ENCODE measurements at regions not wholly inside any gene's neighbourhood (a gene's known extent, or its start where the extent isn't known, plus 50 kb on each side); places are given as distances from the start of the nearest gene placed in this dataset.

- DNase-seq: no peak
These were observed 115.0 kb downstream of the RIPK4 start for GRCh38 chr21:41651830-41652229.

- no peak for DNase-seq
These were observed 115.4 kb downstream of the RIPK4 start for GRCh38 chr21:41651406-41651805.

- DNase-seq: no peak
These were observed 116.2 kb downstream of the RIPK4 start for GRCh38 chr21:41650526-41651145.

GRCh38 chr21:41648591-41649031, 118.2 kb downstream of the RIPK4 start:
- DNase-seq: no peak

GRCh38 chr21:41647806-41648561, 118.9 kb downstream of the RIPK4 start:
- DNase-seq: no peak

- no peak for DNase-seq
These were observed 123.4 kb downstream of the RIPK4 start for GRCh38 chr21:41643246-41643966.

GRCh38 chr21:41641821-41642701, 124.8 kb downstream of the RIPK4 start:
- DNase-seq: no peak

- no peak for DNase-seq
These were observed 125.4 kb downstream of the RIPK4 start for GRCh38 chr21:41641510-41641815.

GRCh38 chr21:41640748-41641509, 125.9 kb downstream of the RIPK4 start:
- no peak for DNase-seq

GRCh38 chr21:41639766-41640165, 127.1 kb downstream of the RIPK4 start:
- no peak for DNase-seq

GRCh38 chr21:41639336-41639735, 127.5 kb downstream of the RIPK4 start:
- no peak for DNase-seq

- DNase-seq: no peak
These were observed 128.6 kb downstream of the RIPK4 start for GRCh38 chr21:41638201-41638790.

- peak; percentile 51 for DNase-seq
These were observed 129.0 kb upstream of the TMPRSS2 start for GRCh38 chr21:41636636-41637630.

GRCh38 chr21:41635874-41636273, 127.9 kb upstream of the TMPRSS2 start:
- no peak for DNase-seq

GRCh38 chr21:41634858-41635257, 126.9 kb upstream of the TMPRSS2 start:
- no peak for DNase-seq

- DNase-seq: no peak
These were observed 126.3 kb upstream of the TMPRSS2 start for GRCh38 chr21:41634211-41634694.

- no peak for DNase-seq
These were observed 125.7 kb upstream of the TMPRSS2 start for GRCh38 chr21:41633627-41634026.

- DNase-seq: no peak
These were observed 125.0 kb upstream of the TMPRSS2 start for GRCh38 chr21:41632748-41633475.

Measured in NCI-H1092 treated with DMSO at 0.1 percent for 48 hours (cell line).